Thyroid gland (tissue), 4 donors: ENCODE measurements at regions not wholly inside any gene's neighbourhood (a gene's known extent, or its start where the extent isn't known, plus 50 kb on each side); places are given as distances from the start of the nearest gene placed in this dataset.

Experiments used
- POLR2A ChIP-seq, 2 donors: fragments of 450-650 bp; IDR thresholded peaks; one replicate each; pipeline ENCODE4 v1.6.1; 2017; ENCODE audit warnings: antibody characterized with exemption in 2 of 2, mild to moderate bottlenecking in 2 of 2, moderate library complexity in 1 of 2
- TF ChIP-seq, protein P1 (sequence below), 6 experiments: fragments of 200-600 bp in 3 of 6; fragments of 450-650 bp in 3 of 6; sonication (generic) in 3 of 6; IDR thresholded peaks; one replicate each; pipeline ENCODE4 v1.5.1; 2016 to 2019; ENCODE audit warnings: antibody characterized with exemption in 6 of 6, mild to moderate bottlenecking in 2 of 6, inconsistent platforms in 1 of 6, moderate library complexity in 1 of 6

- TF ChIP-seq, protein P1, sequence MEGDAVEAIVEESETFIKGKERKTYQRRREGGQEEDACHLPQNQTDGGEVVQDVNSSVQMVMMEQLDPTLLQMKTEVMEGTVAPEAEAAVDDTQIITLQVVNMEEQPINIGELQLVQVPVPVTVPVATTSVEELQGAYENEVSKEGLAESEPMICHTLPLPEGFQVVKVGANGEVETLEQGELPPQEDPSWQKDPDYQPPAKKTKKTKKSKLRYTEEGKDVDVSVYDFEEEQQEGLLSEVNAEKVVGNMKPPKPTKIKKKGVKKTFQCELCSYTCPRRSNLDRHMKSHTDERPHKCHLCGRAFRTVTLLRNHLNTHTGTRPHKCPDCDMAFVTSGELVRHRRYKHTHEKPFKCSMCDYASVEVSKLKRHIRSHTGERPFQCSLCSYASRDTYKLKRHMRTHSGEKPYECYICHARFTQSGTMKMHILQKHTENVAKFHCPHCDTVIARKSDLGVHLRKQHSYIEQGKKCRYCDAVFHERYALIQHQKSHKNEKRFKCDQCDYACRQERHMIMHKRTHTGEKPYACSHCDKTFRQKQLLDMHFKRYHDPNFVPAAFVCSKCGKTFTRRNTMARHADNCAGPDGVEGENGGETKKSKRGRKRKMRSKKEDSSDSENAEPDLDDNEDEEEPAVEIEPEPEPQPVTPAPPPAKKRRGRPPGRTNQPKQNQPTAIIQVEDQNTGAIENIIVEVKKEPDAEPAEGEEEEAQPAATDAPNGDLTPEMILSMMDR (IDR thresholded peaks at IDR 0.05), result no peak
- TF ChIP-seq POLR2A (IDR thresholded peaks at IDR 0.05), result no peak
These were observed 139.2 kb upstream of the VRK2 start for GRCh38 chr2:57907411-57907810.
